Mesenchymal stem cell (in vitro differentiated cells and primary cell): ENCODE measurements at regions not wholly inside any gene's neighbourhood (a gene's known extent, or its start where the extent isn't known, plus 50 kb on each side); places are given as distances from the start of the nearest gene placed in this dataset. TPM values are rescaled to one million over a fixed set of nuclear protein-coding genes. Genes with fewer than 3 reads are reported as not detected.

Source experiments
- DNase-seq: peaks from one replicate; pipeline ENCODE4 v3.0.0-alpha.2; 2013
- H2AFZ ChIP-seq: one replicate; pipeline ENCODE4 v1.6.1; 2013; ENCODE audit warnings: low read depth, mild to moderate bottlenecking, control low read depth, inconsistent platforms, low read length, moderate library complexity
- H2AK5ac ChIP-seq: 2 replicates; pipeline ENCODE4 v1.6.1; 2013; ENCODE audit warnings: low read length, moderate library complexity, mild to moderate bottlenecking, inconsistent platforms; ENCODE audit not compliant: severe bottlenecking
- H2BK120ac ChIP-seq: one replicate; pipeline ENCODE4 v1.6.1; 2013; ENCODE audit warnings: low read depth, mild to moderate bottlenecking, inconsistent platforms, low read length, moderate library complexity
- H2BK12ac ChIP-seq, 2 experiments: one replicate each; pipeline ENCODE4 v1.6.1; 2013; ENCODE audit warnings: inconsistent platforms in 2 of 2, low read length in 2 of 2, mild to moderate bottlenecking in 2 of 2, moderate library complexity in 2 of 2, control low read depth in 1 of 2
- H2BK15ac ChIP-seq: one replicate; pipeline ENCODE4 v1.6.1; 2013; ENCODE audit warnings: mild to moderate bottlenecking, low read depth, inconsistent platforms; ENCODE audit not compliant: poor library complexity, severe bottlenecking
- H2BK5ac ChIP-seq: 2 replicates; pipeline ENCODE4 v1.6.1; 2013; ENCODE audit warnings: low read depth, mild to moderate bottlenecking, low read length, control low read depth, inconsistent platforms; ENCODE audit not compliant: poor library complexity, severe bottlenecking
- H3K14ac ChIP-seq, 2 experiments: one replicate each; pipeline ENCODE4 v1.6.1; 2013; ENCODE audit warnings: inconsistent platforms in 2 of 2, low read length in 2 of 2, control low read depth in 1 of 2, mild to moderate bottlenecking in 1 of 2, moderate library complexity in 1 of 2
- H3K18ac ChIP-seq, 2 experiments: one replicate each; pipeline ENCODE4 v1.6.1; 2013; ENCODE audit warnings: inconsistent platforms in 2 of 2, low read length in 2 of 2, control low read depth in 1 of 2, low read depth in 1 of 2, mild to moderate bottlenecking in 1 of 2
- H3K23ac ChIP-seq, 2 experiments: one replicate each; pipeline ENCODE4 v1.6.1; 2013; ENCODE audit warnings: inconsistent platforms in 2 of 2, low read length in 2 of 2, mild to moderate bottlenecking in 2 of 2, moderate library complexity in 2 of 2, control low read depth in 1 of 2
- H3K27ac ChIP-seq: 2 replicates; pipeline ENCODE4 v1.5.1; 2013; ENCODE audit warnings: mild to moderate bottlenecking, moderate library complexity, low read length, control low read depth, inconsistent platforms; ENCODE audit not compliant: poor library complexity, severe bottlenecking
- H3K27me3 ChIP-seq, 2 experiments: 2 replicates each; pipeline versions ENCODE4 v1.6.1 to v1.7.0; 2013; ENCODE audit warnings: low read length in 2 of 2, mild to moderate bottlenecking in 2 of 2, moderate library complexity in 2 of 2, control low read depth in 1 of 2, inconsistent platforms in 1 of 2; ENCODE audit not compliant: control insufficient read depth in 1 of 2, insufficient read depth in 1 of 2
- H3K36me3 ChIP-seq, 2 experiments: 2 replicates each; pipeline versions ENCODE4 v1.6.1 to v1.7.0; 2013; ENCODE audit warnings: low read length in 2 of 2, control low read depth in 1 of 2, inconsistent platforms in 1 of 2, low read depth in 1 of 2, mild to moderate bottlenecking in 1 of 2; ENCODE audit not compliant: insufficient read depth in 2 of 2, control insufficient read depth in 1 of 2
- H3K4ac ChIP-seq, 2 experiments: one replicate each; pipeline ENCODE4 v1.6.1; 2013; ENCODE audit warnings: inconsistent platforms in 2 of 2, low read length in 2 of 2, mild to moderate bottlenecking in 2 of 2, moderate library complexity in 2 of 2, control low read depth in 1 of 2, low read depth in 1 of 2
- H3K4me1 ChIP-seq: 2 replicates; pipeline ENCODE4 v1.6.1; 2013; ENCODE audit warnings: low read depth, low read length, control low read depth; ENCODE audit not compliant: control insufficient read depth, insufficient read depth
- H3K4me2 ChIP-seq: 2 replicates; pipeline ENCODE4 v1.6.1; 2013; ENCODE audit warnings: low read length, mild to moderate bottlenecking, inconsistent platforms; ENCODE audit not compliant: poor library complexity, severe bottlenecking
- H3K4me3 ChIP-seq, 2 experiments: 2 replicates each; pipeline versions ENCODE4 v1.5.1 to v1.7.0; 2013; ENCODE audit warnings: low read length in 2 of 2, mild to moderate bottlenecking in 2 of 2, control low read depth in 1 of 2, low read depth in 1 of 2; ENCODE audit not compliant: insufficient read depth in 1 of 2
- H3K79me1 ChIP-seq: replicated peaks from 2 replicates; pipeline ENCODE4 v1.6.1; 2013; ENCODE audit warnings: mild to moderate bottlenecking, control low read depth, low read length, inconsistent platforms; ENCODE audit not compliant: poor library complexity, severe bottlenecking
- H3K9ac ChIP-seq: 2 replicates; pipeline ENCODE4 v1.7.0; 2013; ENCODE audit warnings: mild to moderate bottlenecking, low read length, moderate library complexity
- H3K9me3 ChIP-seq: 2 replicates; pipeline ENCODE4 v1.7.0; 2013; ENCODE audit warnings: mild to moderate bottlenecking, low read length; ENCODE audit not compliant: control insufficient read depth
- H4K8ac ChIP-seq: one replicate; pipeline ENCODE4 v1.6.1; 2013; ENCODE audit warnings: inconsistent platforms, mild to moderate bottlenecking, low read length, moderate library complexity
- H4K91ac ChIP-seq: one replicate; pipeline ENCODE4 v1.6.1; 2013; ENCODE audit warnings: mild to moderate bottlenecking, low read length, inconsistent platforms
- WGBS: methylation state at CpG from one replicate; pipeline ENCODE4 v1.1.7; 2013; ENCODE audit warnings: mixed read lengths; 5-methylcytosine and 5-hydroxymethylcytosine counted together
- small RNA-seq: library from polyadenylated mRNA; stranded (forward); fragments of <200 nt; extraction: miRNeasy Mini kit (QIAGEN cat#:217004); gene quantifications from one replicate; pipeline ENCODE3, GENCODE V24; 2013; ENCODE audit warnings: low read depth

DNA sequence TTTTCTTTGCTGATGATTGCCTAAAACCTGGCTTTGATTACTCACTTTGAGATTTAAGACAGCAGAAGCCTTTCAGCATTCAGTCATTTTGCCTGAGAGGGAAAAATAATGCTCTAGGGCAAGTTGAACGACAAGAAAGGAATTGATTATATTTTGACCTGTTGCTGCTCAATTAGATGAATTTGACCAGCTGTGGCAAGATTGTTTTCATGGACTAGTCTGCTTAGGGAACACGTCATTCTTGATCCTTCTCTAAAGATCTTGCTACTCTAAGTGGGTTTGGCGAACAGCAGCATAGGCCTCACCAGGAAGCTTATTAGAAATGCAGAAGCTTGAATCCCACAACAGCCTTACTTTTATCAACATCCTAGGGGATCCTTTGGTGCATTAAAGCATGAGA is 59.7 kb upstream of the PHACTR1 start:
- no peak overlapping the region for H3K14ac ChIP-seq
- peaks cover 2% of the 10 kb centered on the region for H3K4me1 ChIP-seq
- no peak overlapping the region for H2BK15ac ChIP-seq
- H2BK120ac ChIP-seq, result no peak overlapping the region
- peaks cover 0 to 5% of the 10 kb centered on the region in 2 experiments for H3K27me3 ChIP-seq
- no peaks in the 10 kb centered on the region for H3K79me1 ChIP-seq
- H4K91ac ChIP-seq, result no peak overlapping the region
- no peak overlapping the region for H3K27ac ChIP-seq
- H3K4ac ChIP-seq, result no peak overlapping the region
- no peak overlapping the region for H3K23ac ChIP-seq
- H3K18ac ChIP-seq, result no peak overlapping the region
- DNase-seq, result no peak
- no peak overlapping the region for H3K4me2 ChIP-seq
- no peak overlapping the region for H3K4me3 ChIP-seq
- H3K9me3 ChIP-seq, result no peaks in the 10 kb centered on the region
- no peaks in the 10 kb centered on the region for H3K36me3 ChIP-seq
- H2AK5ac ChIP-seq, result no peak overlapping the region
- no peak overlapping the region for H2BK5ac ChIP-seq
- no peak overlapping the region for H2BK12ac ChIP-seq
- no peak overlapping the region for H3K9ac ChIP-seq
- H4K8ac ChIP-seq, result no peak overlapping the region
- WGBS, result 62% methylated on average over 3 of the region's 3 CpGs
- H2AFZ ChIP-seq, result no peak overlapping the region

DNA sequence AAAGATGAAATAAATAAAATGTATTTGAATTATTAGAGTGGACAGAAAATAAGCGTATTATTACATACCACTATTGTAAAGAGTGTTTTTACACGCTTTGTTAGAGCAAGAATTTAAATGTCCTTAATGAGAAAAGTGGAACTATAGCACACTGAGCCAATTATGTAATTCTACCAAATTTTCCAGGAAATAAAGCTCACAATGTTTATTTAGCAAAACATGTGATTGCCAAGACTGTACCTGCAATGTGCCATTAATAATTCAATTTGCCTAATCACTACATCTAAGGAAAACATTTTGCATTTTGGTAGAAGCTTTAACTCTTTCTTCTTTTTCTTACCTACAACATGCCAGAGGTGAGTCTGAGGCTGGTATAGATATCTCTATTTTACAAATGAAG is 58.7 kb upstream of the PHACTR1 start:
- H3K4me2 ChIP-seq, result no peak overlapping the region
- H2BK5ac ChIP-seq, result no peak overlapping the region
- WGBS, result no CpG with 5 or more reads among the region's 2 CpGs
- no peak for DNase-seq
- no peak overlapping the region for H3K18ac ChIP-seq
- H3K23ac ChIP-seq, result no peak overlapping the region
- no peak overlapping the region for H3K9ac ChIP-seq
- no peaks in the 10 kb centered on the region for H3K36me3 ChIP-seq
- no peaks in the 10 kb centered on the region for H3K79me1 ChIP-seq
- no peak overlapping the region for H3K4ac ChIP-seq
- no peak overlapping the region for H2BK120ac ChIP-seq
- no peak overlapping the region for H2AFZ ChIP-seq
- H3K4me3 ChIP-seq, result no peak overlapping the region
- no peak overlapping the region for H2BK12ac ChIP-seq
- no peak overlapping the region for H2AK5ac ChIP-seq
- no peak overlapping the region for H3K27ac ChIP-seq
- no peak overlapping the region for H4K91ac ChIP-seq
- H3K4me1 ChIP-seq, result peaks cover 2% of the 10 kb centered on the region
- H2BK15ac ChIP-seq, result no peak overlapping the region
- H3K14ac ChIP-seq, result no peak overlapping the region
- H3K27me3 ChIP-seq, result no peaks in the 10 kb centered on the region
- no peak overlapping the region for H4K8ac ChIP-seq
- no peaks in the 10 kb centered on the region for H3K9me3 ChIP-seq

DNA sequence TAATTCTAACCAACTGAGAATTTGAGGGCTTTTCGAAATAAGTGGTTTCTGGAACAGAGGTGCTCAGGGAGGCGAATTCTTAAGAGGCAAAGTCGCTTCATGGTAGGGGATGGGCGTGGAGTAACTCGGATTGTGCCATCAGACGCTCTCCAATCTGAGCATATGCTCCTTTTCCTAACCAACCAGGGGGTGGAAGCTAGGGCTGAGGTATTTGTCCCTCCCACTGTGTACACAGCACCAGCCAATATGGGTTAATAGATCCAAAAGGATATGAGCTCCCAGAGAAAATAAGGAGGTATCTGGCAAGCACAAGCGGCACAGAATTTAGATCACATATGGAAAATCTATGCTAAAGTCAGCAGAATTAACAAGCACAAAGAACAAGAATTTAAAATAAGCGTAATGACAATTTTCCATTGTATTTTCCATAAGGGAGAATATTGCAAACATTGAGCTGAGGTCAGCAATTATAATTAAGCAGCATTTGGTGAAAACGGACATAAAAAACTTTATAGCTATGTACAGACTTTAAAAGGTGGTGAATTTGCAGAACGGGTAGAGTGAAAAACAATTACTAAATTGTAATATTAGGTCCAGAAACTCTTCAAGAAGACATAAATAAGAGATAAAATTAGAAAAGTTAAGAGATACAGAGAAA is 55.0 kb upstream of the PHACTR1 start:
- Histone ChIP-seq H3K23ac (no peak overlapping the region), H2BK5ac (no peak overlapping the region), H3K4me3 (no peak overlapping the region), H4K91ac (no peak overlapping the region), H3K4ac (no peak overlapping the region), H3K18ac (no peak overlapping the region), H2AFZ (no peak overlapping the region), H2BK15ac (no peak overlapping the region), H3K14ac (no peak overlapping the region), H2BK120ac (no peak overlapping the region), H3K79me1 (no peaks in the 10 kb centered on the region), H3K27ac (no peak overlapping the region), H3K9ac (no peak overlapping the region), H2BK12ac (no peak overlapping the region), H3K27me3 (no peaks in the 10 kb centered on the region), H3K4me1 (no peaks in the 10 kb centered on the region), H4K8ac (no peak overlapping the region), H3K9me3 (no peaks in the 10 kb centered on the region), H3K36me3 (no peaks in the 10 kb centered on the region), H2AK5ac (no peak overlapping the region), H3K4me2 (no peak overlapping the region)
- DNase-seq, result no peak
- WGBS, result 85% methylated on average over 6 of the region's 10 CpGs

Small RNAs in the stretch of these regions (small RNA-seq; reads per million reads assigned to genes)
- not detected for gene RN7SKP293
